T1000 (cell line): ENCODE measurements at regions not wholly inside any gene's neighbourhood (a gene's known extent, or its start where the extent isn't known, plus 50 kb on each side); places are given as distances from the start of the nearest gene placed in this dataset.

Source experiments
- DNase-seq: peaks from one replicate; lab custom pipeline; 2025; ENCODE audit warnings: mixed read lengths; lab: John Stamatoyannopoulos, UW

- no peak for DNase-seq
Measured at GRCh38 chr13:80458543-80458942, 117.6 kb upstream of the SPRY2 start.

GRCh38 chr13:80454245-80454644 lies 113.3 kb upstream of the SPRY2 start:
- no peak for DNase-seq

GRCh38 chr13:80452279-80452678 lies 111.4 kb upstream of the SPRY2 start:
- no peak for DNase-seq

GRCh38 chr13:80451641-80452040 lies 110.7 kb upstream of the SPRY2 start:
- no peak for DNase-seq

GRCh38 chr13:80450386-80450785 lies 109.5 kb upstream of the SPRY2 start:
- DNase-seq: no peak

GRCh38 chr13:80448725-80449124 lies 107.8 kb upstream of the SPRY2 start:
- DNase-seq: no peak

GRCh38 chr13:80447747-80448146 lies 106.8 kb upstream of the SPRY2 start:
- no peak for DNase-seq

- DNase-seq: no peak
Measured at GRCh38 chr13:80444240-80445015, 103.5 kb upstream of the SPRY2 start.

GRCh38 chr13:80442609-80443008 lies 101.7 kb upstream of the SPRY2 start:
- DNase-seq: no peak

GRCh38 chr13:80441968-80442367 lies 101.0 kb upstream of the SPRY2 start:
- no peak for DNase-seq

GRCh38 chr13:80438521-80438920 lies 97.6 kb upstream of the SPRY2 start:
- DNase-seq: no peak

GRCh38 chr13:80437231-80437630 lies 96.3 kb upstream of the SPRY2 start:
- DNase-seq: no peak

- no peak for DNase-seq
Measured at GRCh38 chr13:80436571-80437169, 95.7 kb upstream of the SPRY2 start.

GRCh38 chr13:80430561-80430960 lies 89.6 kb upstream of the SPRY2 start:
- DNase-seq: no peak

GRCh38 chr13:80428349-80429096 lies 87.6 kb upstream of the SPRY2 start:
- DNase-seq: no peak

GRCh38 chr13:80419416-80419815 lies 78.5 kb upstream of the SPRY2 start:
- no peak for DNase-seq

- no peak for DNase-seq
Measured at GRCh38 chr13:80413611-80414010, 72.7 kb upstream of the SPRY2 start.

GRCh38 chr13:80408270-80408669 lies 67.3 kb upstream of the SPRY2 start:
- no peak for DNase-seq

- no peak for DNase-seq
Measured at GRCh38 chr13:80400865-80401426, 60.0 kb upstream of the SPRY2 start.

GRCh38 chr13:80400164-80400864 lies 59.4 kb upstream of the SPRY2 start:
- DNase-seq: no peak

GRCh38 chr13:80399340-80400163 lies 58.6 kb upstream of the SPRY2 start:
- no peak for DNase-seq
